Peyer's patch (tissue), 4 donors: ENCODE measurements at regions not wholly inside any gene's neighbourhood (a gene's known extent, or its start where the extent isn't known, plus 50 kb on each side); places are given as distances from the start of the nearest gene placed in this dataset.

Experiments
- DNase-seq, 3 donors: peaks; one replicate each; pipeline ENCODE4 v3.0.0-alpha.2; 2017 to 2019
- H3K27ac ChIP-seq, 4 donors: fragments of 200-600 bp; sonication (generic); one replicate each; pipeline ENCODE4 v1.5.1; 2016 to 2019
- H3K27me3 ChIP-seq, 2 donors: fragments of 200-600 bp; sonication (generic); one replicate each; pipeline ENCODE4 v1.5.1; 2019
- H3K36me3 ChIP-seq, 3 donors: fragments of 200-600 bp; sonication (generic); one replicate each; pipeline ENCODE4 v1.5.1; 2016 to 2019
- H3K4me1 ChIP-seq, 4 donors: fragments of 200-600 bp; sonication (generic); one replicate each; pipeline ENCODE4 v1.5.1; 2016 to 2019
- H3K4me3 ChIP-seq, 4 donors: fragments of 200-600 bp; sonication (generic); 1 replicate in 3 of 4; 2 replicates in 1 of 4; pipeline ENCODE4 v1.5.1; 2016 to 2019; ENCODE audit warnings: mild to moderate bottlenecking in 1 of 4
- H3K9me3 ChIP-seq, 4 donors: fragments of 200-600 bp; sonication (generic); one replicate each; pipeline ENCODE4 v1.5.1; 2016 to 2019; ENCODE audit warnings: mild to moderate bottlenecking in 1 of 4
- POLR2A ChIP-seq, 2 donors: fragments of 450-650 bp; IDR thresholded peaks; one replicate each; pipeline ENCODE4 v1.5.1; 2017; ENCODE audit warnings: antibody characterized with exemption in 2 of 2, mild to moderate bottlenecking in 2 of 2, moderate library complexity in 2 of 2
- TF ChIP-seq, protein P1 (sequence below), 6 experiments: fragments of 450-650 bp in 4 of 6; fragments of 200-600 bp in 2 of 6; sonication (generic) in 1 of 6; IDR thresholded peaks; one replicate each; pipeline ENCODE4 v1.5.1; 2017 to 2019; ENCODE audit warnings: antibody characterized with exemption in 6 of 6, mild to moderate bottlenecking in 3 of 6, moderate library complexity in 1 of 6

GRCh38 chr5:92777421-92777820 is 803.6 kb downstream of the NR2F1-AS1 start:
- Histone ChIP-seq H3K27ac (no peak overlapping the region), H3K4me1 (no peaks in the 10 kb centered on the region), H3K36me3 (no peaks in the 10 kb centered on the region), H3K4me3 (no peak overlapping the region), H3K9me3 (no peaks in the 10 kb centered on the region), H3K27me3 (no peaks in the 10 kb centered on the region)
- no peak for DNase-seq
- TF ChIP-seq, protein P1, sequence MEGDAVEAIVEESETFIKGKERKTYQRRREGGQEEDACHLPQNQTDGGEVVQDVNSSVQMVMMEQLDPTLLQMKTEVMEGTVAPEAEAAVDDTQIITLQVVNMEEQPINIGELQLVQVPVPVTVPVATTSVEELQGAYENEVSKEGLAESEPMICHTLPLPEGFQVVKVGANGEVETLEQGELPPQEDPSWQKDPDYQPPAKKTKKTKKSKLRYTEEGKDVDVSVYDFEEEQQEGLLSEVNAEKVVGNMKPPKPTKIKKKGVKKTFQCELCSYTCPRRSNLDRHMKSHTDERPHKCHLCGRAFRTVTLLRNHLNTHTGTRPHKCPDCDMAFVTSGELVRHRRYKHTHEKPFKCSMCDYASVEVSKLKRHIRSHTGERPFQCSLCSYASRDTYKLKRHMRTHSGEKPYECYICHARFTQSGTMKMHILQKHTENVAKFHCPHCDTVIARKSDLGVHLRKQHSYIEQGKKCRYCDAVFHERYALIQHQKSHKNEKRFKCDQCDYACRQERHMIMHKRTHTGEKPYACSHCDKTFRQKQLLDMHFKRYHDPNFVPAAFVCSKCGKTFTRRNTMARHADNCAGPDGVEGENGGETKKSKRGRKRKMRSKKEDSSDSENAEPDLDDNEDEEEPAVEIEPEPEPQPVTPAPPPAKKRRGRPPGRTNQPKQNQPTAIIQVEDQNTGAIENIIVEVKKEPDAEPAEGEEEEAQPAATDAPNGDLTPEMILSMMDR (IDR thresholded peaks at IDR 0.05) = no peak
- no peak for TF ChIP-seq POLR2A (IDR thresholded peaks at IDR 0.05)

DNA sequence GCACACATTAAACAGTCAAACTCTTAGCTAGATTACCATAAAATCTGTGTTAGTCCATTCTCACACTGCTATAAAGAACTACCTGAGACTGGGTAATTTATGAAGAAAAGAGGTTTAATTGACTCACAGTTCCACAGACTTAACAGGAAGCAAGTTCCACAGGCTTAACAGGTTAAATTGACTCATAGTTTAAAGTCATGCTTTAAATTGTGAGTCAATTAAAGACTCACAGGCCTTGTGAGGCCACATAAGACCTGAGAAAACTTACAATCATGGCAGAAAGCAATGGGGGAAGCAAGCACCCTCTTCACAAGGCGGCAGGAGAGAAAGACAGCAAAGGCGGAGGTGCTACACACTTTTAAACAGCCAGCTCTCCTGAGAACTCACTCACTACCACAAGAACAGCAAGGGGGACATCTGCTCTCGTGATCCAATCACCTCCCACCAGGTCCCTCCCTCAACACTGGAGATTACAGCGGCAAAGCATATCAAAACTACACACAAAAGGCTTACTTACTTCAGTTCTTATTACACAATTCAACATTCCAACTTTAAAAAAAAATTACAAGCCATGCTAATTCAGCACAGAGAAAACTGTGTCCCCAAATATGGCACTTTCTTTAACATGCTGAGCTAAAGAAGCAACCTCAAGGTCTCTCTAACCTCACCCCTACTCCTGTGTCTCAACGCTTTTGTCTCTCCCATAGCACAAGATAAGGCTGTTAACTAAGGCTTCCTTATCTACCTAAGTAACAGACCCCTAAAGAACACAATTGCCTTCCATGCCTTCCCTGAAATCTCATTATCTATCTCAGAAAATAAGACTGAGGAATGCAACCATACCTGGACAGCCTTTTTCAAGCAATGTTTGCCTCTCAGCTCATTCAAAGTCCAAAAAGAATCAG is 805.1 kb downstream of the NR2F1-AS1 start:
- Histone ChIP-seq H3K9me3 (no peaks in the 10 kb centered on the region), H3K27ac (no peak overlapping the region), H3K4me1 (no peaks in the 10 kb centered on the region), H3K27me3 (no peaks in the 10 kb centered on the region), H3K4me3 (no peak overlapping the region), H3K36me3 (no peaks in the 10 kb centered on the region)
- TF ChIP-seq, protein P1 (IDR thresholded peaks at IDR 0.05) = no peak
- DNase-seq = no peak

DNA sequence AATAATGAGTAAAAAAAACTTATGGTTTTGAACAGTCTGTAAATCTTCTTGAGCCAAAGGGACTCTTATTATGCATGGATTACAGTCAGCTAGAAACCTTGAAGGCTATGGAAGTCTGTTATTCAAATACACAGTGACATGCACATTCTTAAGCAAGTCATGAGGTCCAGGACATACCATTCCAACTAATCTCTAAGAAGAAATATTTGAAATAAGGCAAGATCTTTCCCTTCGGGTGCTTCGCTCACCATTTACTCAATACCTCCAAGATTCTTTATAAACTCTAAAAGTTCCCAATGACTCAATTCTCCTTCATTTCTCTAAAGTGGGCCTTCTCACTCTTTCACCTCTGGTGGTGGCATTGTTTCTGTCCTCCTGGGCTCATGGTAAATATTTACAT is 811.0 kb downstream of the NR2F1-AS1 start:
- H3K36me3 ChIP-seq = no peaks in the 10 kb centered on the region
- TF ChIP-seq, protein P1 (IDR thresholded peaks at IDR 0.05) = no peak
- no peak for TF ChIP-seq POLR2A (IDR thresholded peaks at IDR 0.05)
- H3K9me3 ChIP-seq = no peaks in the 10 kb centered on the region
- no peak overlapping the region for H3K27ac ChIP-seq
- H3K27me3 ChIP-seq = no peaks in the 10 kb centered on the region
- no peaks in the 10 kb centered on the region for H3K4me1 ChIP-seq
- H3K4me3 ChIP-seq = no peak overlapping the region
- no peak for DNase-seq

DNA sequence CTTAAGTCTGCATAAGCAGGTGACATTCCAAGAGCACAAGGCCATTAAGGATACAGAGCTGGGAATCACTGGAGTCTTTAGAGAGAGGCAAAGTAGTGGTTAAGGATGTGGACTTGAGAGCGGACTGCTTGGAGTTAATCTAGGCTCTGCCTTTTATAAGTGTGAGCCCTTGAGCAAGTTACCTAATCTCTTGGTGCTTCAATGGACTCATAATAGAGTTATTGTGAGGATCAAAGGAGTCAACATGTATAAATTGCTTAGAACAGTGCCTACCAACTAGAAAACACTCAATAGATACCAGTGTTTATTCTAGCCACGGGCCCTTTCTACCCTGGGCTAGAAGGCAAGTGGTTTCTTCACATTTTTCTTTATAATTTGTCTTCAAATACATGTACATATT is 819.4 kb downstream of the NR2F1-AS1 start:
- no peaks in the 10 kb centered on the region for H3K27me3 ChIP-seq
- H3K36me3 ChIP-seq = no peaks in the 10 kb centered on the region
- H3K9me3 ChIP-seq = no peaks in the 10 kb centered on the region
- H3K27ac ChIP-seq = no peak overlapping the region
- DNase-seq = no peak
- H3K4me3 ChIP-seq = no peak overlapping the region
- TF ChIP-seq, protein P1 (IDR thresholded peaks at IDR 0.05) = no peak
- no peak for TF ChIP-seq POLR2A (IDR thresholded peaks at IDR 0.05)
- H3K4me1 ChIP-seq = no peaks in the 10 kb centered on the region

GRCh38 chr5:92760550-92760949 is 820.5 kb downstream of the NR2F1-AS1 start:
- TF ChIP-seq, protein P1 (IDR thresholded peaks at IDR 0.05) = no peak
- TF ChIP-seq POLR2A (IDR thresholded peaks at IDR 0.05) = no peak
- no peak overlapping the region for H3K4me3 ChIP-seq
- no peaks in the 10 kb centered on the region for H3K27me3 ChIP-seq
- H3K36me3 ChIP-seq = no peaks in the 10 kb centered on the region
- H3K9me3 ChIP-seq = no peaks in the 10 kb centered on the region
- DNase-seq = no peak
- H3K27ac ChIP-seq = no peak overlapping the region
- no peaks in the 10 kb centered on the region for H3K4me1 ChIP-seq
